Stimulated activated naive CD8-positive, alpha-beta T cell treated with anti-CD3 and anti-CD28 coated beads, Interleukin-15, amount 100 ng/mL, for 72 hours (primary cell): ENCODE measurements at regions not wholly inside any gene's neighbourhood (a gene's known extent, or its start where the extent isn't known, plus 50 kb on each side); places are given as distances from the start of the nearest gene placed in this dataset.
A peak's percentile ranks its signal among the peaks of the same experiment; 100 is the strongest.

Source experiments
- ATAC-seq: fragments of 150-1000 bp; cut with Tn5 transposase; 2 replicates; pipeline ENCODE4 v1.10.0; 2021; ENCODE audit warnings: mild to moderate bottlenecking, moderate library complexity
- DNase-seq, 2 donors: peaks; one replicate each; pipeline ENCODE4 v3.0.0; 2021 to 2022
- H3K27ac Mint-ChIP-seq, 2 donors: one replicate each; pipeline ENCODE4 v1.8.0; 2022; ENCODE audit warnings: mild to moderate bottlenecking in 2 of 2, mixed read lengths in 2 of 2, moderate library complexity in 2 of 2
- H3K27me3 Mint-ChIP-seq: one replicate; pipeline ENCODE4 v1.8.0; 2022; ENCODE audit warnings: mixed read lengths
- H3K4me1 Mint-ChIP-seq: one replicate; pipeline ENCODE4 v1.8.0; 2022; ENCODE audit warnings: mild to moderate bottlenecking, mixed read lengths
- H3K4me3 Mint-ChIP-seq, 2 donors: one replicate each; pipeline ENCODE4 v1.8.0; 2022; ENCODE audit warnings: mild to moderate bottlenecking in 2 of 2, mixed read lengths in 2 of 2, moderate library complexity in 1 of 2
- H3K9me3 Mint-ChIP-seq, 2 donors: one replicate each; pipeline ENCODE4 v1.8.0; 2022; ENCODE audit warnings: mixed read lengths in 2 of 2

DNA sequence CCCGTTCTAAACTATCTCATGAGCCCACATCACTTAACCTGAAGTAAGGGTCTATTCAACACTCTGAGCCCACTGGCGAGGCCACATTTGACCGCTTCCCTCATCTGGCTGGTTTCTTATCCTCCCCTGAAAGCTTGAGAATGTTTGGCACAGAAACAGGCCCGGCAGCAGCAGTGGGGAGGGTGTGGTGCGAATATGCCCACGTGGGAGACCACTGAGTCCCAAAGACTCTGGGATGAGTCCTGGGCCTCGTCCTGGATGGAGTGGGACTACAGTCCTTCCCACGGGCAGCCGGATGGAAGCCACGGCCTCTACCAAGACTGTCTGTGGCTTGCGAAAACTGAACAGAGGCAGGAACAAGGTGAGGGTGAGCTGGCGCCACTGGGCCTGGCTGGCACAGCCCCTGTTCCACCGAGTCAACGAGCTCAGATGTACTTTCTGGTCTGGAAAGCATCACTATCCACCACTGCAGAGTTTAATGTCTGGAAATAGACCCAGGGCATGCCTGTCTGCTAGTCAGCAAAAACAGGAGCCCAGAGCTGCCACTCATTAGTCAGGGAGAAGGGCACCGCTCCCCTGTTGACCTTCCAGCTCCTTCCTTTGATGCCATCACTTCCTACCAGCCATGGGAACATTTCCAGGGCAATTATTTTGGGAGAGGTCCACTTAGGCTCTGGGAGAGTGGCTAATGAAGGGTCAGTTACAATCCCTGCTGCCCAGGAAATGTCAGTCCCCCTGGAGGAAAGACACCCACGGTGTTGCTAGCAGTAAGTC lies 386.6 kb downstream of the MATN1 start:
- Mint-ChIP-seq H3K4me3 (no peak overlapping the region), H3K4me1 (no peaks in the 10 kb centered on the region), H3K27ac (no peak overlapping the region), H3K27me3 (peaks cover 9% of the 10 kb centered on the region), H3K9me3 (no peaks in the 10 kb centered on the region)
- ATAC-seq (no peak), DNase-seq (no peak)

DNA sequence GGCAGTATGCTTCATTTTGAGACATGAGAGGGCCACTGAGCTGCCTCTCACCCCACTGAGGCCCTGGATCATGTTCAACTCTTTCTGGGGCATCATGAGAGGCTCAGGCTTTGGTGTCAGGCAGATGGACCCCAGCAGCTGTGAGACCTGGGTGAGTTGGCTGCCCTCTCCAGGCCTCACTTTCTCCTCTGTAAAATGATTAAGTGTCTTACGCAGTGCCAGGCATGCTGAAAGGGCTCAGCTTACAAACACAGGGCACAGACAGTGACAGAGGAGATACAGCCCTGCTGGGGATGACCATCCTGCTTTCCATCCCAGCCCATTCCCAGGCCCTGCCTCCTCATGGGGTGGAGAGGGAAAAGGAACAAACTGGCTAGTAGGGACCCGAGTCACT lies 387.4 kb downstream of the MATN1 start:
- Mint-ChIP-seq H3K4me3 (no peak overlapping the region), H3K27ac (no peak overlapping the region), H3K9me3 (no peaks in the 10 kb centered on the region), H3K27me3 (peaks cover 10% of the 10 kb centered on the region), H3K4me1 (no peaks in the 10 kb centered on the region)
- DNase-seq (no peak), ATAC-seq (no peak)

DNA sequence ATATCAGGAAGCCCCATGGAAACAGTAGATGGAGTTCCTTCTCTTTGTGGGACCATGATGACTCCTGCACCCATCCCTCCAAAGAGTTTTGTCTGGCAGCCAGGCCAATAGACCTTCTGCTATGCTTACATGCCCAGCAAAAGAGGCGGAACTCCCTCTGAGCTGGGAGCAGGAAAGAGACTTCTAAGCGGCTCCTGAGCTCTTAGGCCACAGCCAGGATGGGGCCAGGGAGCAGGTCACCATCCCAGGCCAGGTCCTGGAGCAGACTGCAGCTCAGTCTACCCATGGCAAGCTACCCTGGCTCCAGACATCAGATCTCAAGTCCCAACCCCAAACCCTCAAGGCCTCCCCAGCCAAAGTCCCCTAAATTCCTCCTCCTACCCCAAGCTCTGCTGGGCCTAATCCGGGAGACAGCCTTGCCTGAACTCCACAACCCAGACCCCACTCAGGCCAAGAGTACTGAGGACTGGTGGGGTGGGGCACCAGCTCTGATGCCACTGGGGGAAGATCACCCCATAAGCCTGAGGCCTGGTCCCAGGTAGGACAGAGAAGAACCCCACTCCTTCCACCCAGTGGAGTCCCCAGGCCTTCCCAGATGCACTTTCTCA lies 387.9 kb downstream of the MATN1 start:
- Mint-ChIP-seq H3K27ac (no peak overlapping the region), H3K4me1 (no peaks in the 10 kb centered on the region), H3K9me3 (no peaks in the 10 kb centered on the region), H3K4me3 (no peak overlapping the region), H3K27me3 (peaks cover 10% of the 10 kb centered on the region)
- ATAC-seq, result no peak
- DNase-seq, result no peak

GRCh38 chr1:30334767-30335166 lies 388.6 kb downstream of the MATN1 start:
- Mint-ChIP-seq H3K4me1 (no peaks in the 10 kb centered on the region), H3K4me3 (no peak overlapping the region), H3K27me3 (peaks cover 10% of the 10 kb centered on the region), H3K27ac (no peak overlapping the region), H3K9me3 (no peaks in the 10 kb centered on the region)
- no peak for ATAC-seq
- no peak for DNase-seq

GRCh38 chr1:30332116-30333094 lies 391.0 kb downstream of the MATN1 start:
- ATAC-seq, result no peak
- Mint-ChIP-seq H3K9me3 (no peaks in the 10 kb centered on the region), H3K4me3 (no peak overlapping the region), H3K4me1 (no peaks in the 10 kb centered on the region), H3K27ac (peak overlapping the region in 1 of 2 donors; percentile 55), H3K27me3 (peaks cover 10% of the 10 kb centered on the region)
- no peak for DNase-seq

DNA sequence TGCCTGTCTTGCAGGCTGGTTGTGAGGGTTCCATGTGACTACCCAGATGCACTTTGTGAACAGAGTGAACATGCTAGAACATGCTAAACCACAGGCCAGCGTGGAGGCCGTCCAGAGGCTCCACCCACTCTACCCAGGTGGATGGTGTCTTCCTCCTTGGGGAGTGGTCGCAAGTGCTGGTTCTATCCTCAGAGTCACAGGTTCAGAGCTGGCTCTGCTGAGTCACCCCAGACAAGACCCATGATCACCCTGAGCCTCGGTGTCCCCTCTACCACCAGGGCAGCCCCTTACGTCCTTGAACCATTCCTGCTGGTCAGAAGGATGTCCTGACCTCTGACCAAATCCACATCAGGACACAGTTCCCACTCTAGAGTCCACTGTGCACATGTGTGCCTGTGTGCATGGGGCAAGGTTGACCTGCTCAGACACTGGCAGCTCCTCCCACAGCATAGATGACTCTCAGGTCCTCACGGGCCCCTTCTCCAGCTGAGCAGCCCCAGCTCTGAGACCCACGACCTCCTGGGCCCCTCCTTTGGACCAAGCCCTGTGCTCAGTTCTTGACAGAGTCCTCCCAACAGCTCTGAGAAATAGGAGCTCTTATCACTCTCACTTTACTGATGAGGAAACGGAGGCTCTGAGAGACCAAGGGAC lies 391.8 kb downstream of the MATN1 start:
- Mint-ChIP-seq H3K27ac (peak overlapping the region in 1 of 2 donors; percentile 8), H3K27me3 (peaks cover 10% of the 10 kb centered on the region), H3K4me3 (no peak overlapping the region), H3K9me3 (no peaks in the 10 kb centered on the region), H3K4me1 (no peaks in the 10 kb centered on the region)
- no peak for ATAC-seq
- no peak for DNase-seq

GRCh38 chr1:30330644-30331043 lies 392.7 kb downstream of the MATN1 start:
- DNase-seq, result no peak
- no peak for ATAC-seq
- Mint-ChIP-seq H3K4me1 (no peaks in the 10 kb centered on the region), H3K27me3 (peaks cover 10% of the 10 kb centered on the region), H3K9me3 (no peaks in the 10 kb centered on the region), H3K4me3 (no peak overlapping the region), H3K27ac (no peak overlapping the region)

DNA sequence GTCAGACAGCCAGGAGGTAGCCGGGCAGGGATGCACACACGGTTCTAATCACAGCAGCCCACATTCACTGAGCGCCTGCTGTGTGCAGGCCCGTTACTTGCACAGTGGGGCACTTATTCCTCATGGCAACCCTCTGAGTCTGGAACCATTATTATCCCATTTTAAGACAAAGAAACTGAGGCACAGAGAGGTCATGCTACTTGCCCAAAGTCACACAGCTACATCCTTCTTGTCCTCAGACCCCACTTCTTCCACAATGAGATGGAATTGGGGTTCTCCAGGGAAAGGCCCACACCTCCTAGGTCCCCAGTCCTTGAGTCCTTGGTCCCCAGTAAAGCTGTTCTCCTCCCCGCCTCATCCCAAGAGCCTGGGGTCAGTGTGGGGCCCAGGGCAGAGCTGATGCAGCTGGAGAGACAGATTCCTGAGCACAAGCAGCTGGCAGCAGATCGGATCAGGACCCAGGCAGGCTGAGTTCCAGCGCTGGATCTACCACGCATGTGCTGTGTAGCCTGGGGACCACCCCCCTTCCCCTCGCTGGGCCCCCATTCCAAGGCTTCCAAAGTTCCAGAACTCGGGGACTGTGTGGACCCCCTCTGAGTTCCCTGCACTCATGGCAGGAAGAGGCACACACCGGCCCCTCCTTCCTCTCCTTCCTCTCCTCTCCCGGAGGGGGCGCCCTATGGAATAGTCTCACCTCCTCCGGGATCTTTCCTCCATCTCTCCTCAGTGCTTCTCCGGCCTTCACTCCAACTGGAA lies 393.4 kb downstream of the MATN1 start:
- Mint-ChIP-seq H3K4me1 (no peaks in the 10 kb centered on the region), H3K27me3 (peaks cover 10% of the 10 kb centered on the region), H3K9me3 (no peaks in the 10 kb centered on the region), H3K27ac (peak overlapping the region in 1 of 2 donors; percentile 85), H3K4me3 (no peak overlapping the region)
- ATAC-seq, result no peak
- DNase-seq, result no peak

- no peak for ATAC-seq
- DNase-seq, result no peak
- H3K9me3 Mint-ChIP-seq, result no peaks in the 10 kb centered on the region
- H3K27me3 Mint-ChIP-seq, result peaks cover 10% of the 10 kb centered on the region
- no peak overlapping the region for H3K4me3 Mint-ChIP-seq
- no peaks in the 10 kb centered on the region for H3K4me1 Mint-ChIP-seq
- H3K27ac Mint-ChIP-seq, result no peak overlapping the region
Measured at GRCh38 chr1:30329263-30329753, 394.1 kb downstream of the MATN1 start.

DNA sequence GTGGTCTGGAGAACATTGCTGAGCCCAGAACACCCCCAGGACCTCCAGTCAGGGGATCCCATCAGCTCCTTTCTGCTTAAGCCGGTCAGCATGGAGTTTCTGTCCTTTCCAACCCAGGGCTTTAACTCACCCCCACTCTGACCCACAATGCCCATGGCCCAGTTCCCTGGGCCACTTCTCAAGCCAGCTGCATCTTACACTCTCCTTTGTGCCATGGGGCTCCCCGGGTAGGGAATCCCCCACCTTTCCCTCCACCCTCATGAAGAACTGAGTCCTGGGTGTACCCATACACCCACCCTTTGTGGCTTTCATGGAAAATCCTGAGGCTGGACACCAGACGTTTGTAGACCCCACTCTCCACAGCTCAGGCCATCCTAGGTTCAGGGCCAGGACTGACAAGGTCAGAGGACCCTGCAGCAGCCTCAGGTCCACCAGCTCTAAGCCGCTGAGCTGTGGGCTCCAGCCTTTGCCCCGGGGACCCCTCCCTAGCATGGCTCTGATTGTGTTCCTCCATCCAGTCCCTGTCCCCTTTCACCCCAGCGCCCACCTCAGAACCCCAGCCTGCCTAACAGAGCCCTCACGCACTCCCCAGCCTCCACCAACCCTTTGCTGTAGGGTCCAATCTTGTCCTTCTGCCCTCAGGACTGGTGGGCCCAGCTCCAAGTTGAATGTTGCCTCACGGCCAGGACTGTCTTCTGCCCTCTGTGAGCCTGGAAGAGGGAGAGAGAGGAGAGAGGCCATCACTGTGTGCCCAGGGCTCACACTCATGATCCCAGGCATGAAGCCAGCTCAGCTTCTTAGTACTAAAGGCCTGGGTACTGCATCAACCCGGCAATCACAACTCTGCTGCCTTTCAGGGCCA lies 394.8 kb downstream of the MATN1 start:
- Mint-ChIP-seq H3K9me3 (no peaks in the 10 kb centered on the region), H3K4me1 (no peaks in the 10 kb centered on the region), H3K27me3 (peaks cover 10% of the 10 kb centered on the region), H3K27ac (no peak overlapping the region), H3K4me3 (no peak overlapping the region)
- peak in 1 of 2 donors; percentile 4 for DNase-seq
- no peak for ATAC-seq

DNA sequence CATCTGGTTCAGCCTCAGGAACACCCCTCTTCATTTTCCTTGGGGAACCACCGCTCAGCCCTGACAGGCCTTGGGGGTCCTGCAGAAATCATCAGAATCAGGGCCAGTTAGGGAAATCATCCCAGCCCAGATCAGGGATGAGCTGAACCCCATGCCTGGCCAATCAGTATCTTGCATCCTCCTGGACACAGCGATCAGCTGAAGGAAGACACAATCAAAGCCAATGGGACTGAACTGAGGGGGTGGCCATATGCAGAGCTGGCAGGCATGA lies 395.4 kb downstream of the MATN1 start:
- Mint-ChIP-seq H3K4me1 (no peaks in the 10 kb centered on the region), H3K9me3 (no peaks in the 10 kb centered on the region), H3K4me3 (no peak overlapping the region), H3K27ac (no peak overlapping the region), H3K27me3 (peaks cover 10% of the 10 kb centered on the region)
- no peak for ATAC-seq
- no peak for DNase-seq

GRCh38 chr1:30327370-30328099 lies 395.9 kb downstream of the MATN1 start:
- Mint-ChIP-seq H3K27me3 (peaks cover 8% of the 10 kb centered on the region), H3K4me3 (no peak overlapping the region), H3K9me3 (no peaks in the 10 kb centered on the region), H3K27ac (peak overlapping the region in 1 of 2 donors; percentile 3), H3K4me1 (no peaks in the 10 kb centered on the region)
- DNase-seq (peak in 1 of 2 donors; percentile 0), ATAC-seq (no peak)

- Mint-ChIP-seq H3K4me1 (no peaks in the 10 kb centered on the region), H3K27me3 (no peaks in the 10 kb centered on the region), H3K9me3 (no peaks in the 10 kb centered on the region), H3K27ac (no peak overlapping the region), H3K4me3 (no peak overlapping the region)
- DNase-seq (no peak), ATAC-seq (no peak)
Measured at GRCh38 chr1:30325999-30326398, 397.4 kb downstream of the MATN1 start.
